HG03378 (cell line): ENCODE measurements at regions not wholly inside any gene's neighbourhood (a gene's known extent, or its start where the extent isn't known, plus 50 kb on each side); places are given as distances from the start of the nearest gene placed in this dataset.
A peak's percentile ranks its signal among the peaks of the same experiment; 100 is the strongest.

Experiments used
- ATAC-seq: cut with Tn5 transposase; IDR thresholded peaks from one replicate; pipeline ENCODE4 v1.9.1; 2021; ENCODE audit warnings: mild to moderate bottlenecking, moderate library complexity; ENCODE audit not compliant: unreplicated experiment

- ATAC-seq = no peak
These were observed 153.1 kb upstream of the PKDCC start for GRCh38 chr2:41894563-41895333.

- ATAC-seq = no peak
These were observed 152.5 kb upstream of the PKDCC start for GRCh38 chr2:41895334-41895664.

- peak; percentile 89 for ATAC-seq
These were observed 151.5 kb upstream of the PKDCC start for GRCh38 chr2:41896186-41896846.

- ATAC-seq = no peak
These were observed 148.6 kb upstream of the PKDCC start for GRCh38 chr2:41899189-41899588.

- no peak for ATAC-seq
These were observed 147.7 kb upstream of the PKDCC start for GRCh38 chr2:41900101-41900577.

- no peak for ATAC-seq
These were observed 144.9 kb upstream of the PKDCC start for GRCh38 chr2:41902897-41903296.

- no peak for ATAC-seq
These were observed 144.2 kb upstream of the PKDCC start for GRCh38 chr2:41903474-41904135.

- no peak for ATAC-seq
These were observed 143.4 kb upstream of the PKDCC start for GRCh38 chr2:41904459-41904858.

- ATAC-seq = no peak
These were observed 142.1 kb upstream of the PKDCC start for GRCh38 chr2:41905597-41906337.

- no peak for ATAC-seq
These were observed 141.5 kb upstream of the PKDCC start for GRCh38 chr2:41906338-41906725.

- ATAC-seq = no peak
These were observed 140.7 kb upstream of the PKDCC start for GRCh38 chr2:41907141-41907540.

GRCh38 chr2:41907771-41908207 lies 140.0 kb upstream of the PKDCC start:
- no peak for ATAC-seq

- ATAC-seq = no peak
These were observed 139.5 kb upstream of the PKDCC start for GRCh38 chr2:41908349-41908748.

GRCh38 chr2:41909584-41909983 lies 138.2 kb upstream of the PKDCC start:
- ATAC-seq = no peak

GRCh38 chr2:41910126-41910525 lies 137.7 kb upstream of the PKDCC start:
- ATAC-seq = no peak

- no peak for ATAC-seq
These were observed 136.8 kb upstream of the PKDCC start for GRCh38 chr2:41911033-41911432.

- no peak for ATAC-seq
These were observed 135.5 kb upstream of the PKDCC start for GRCh38 chr2:41912337-41912736.

GRCh38 chr2:41912776-41913175 lies 135.0 kb upstream of the PKDCC start:
- no peak for ATAC-seq

GRCh38 chr2:41913311-41913710 lies 134.5 kb upstream of the PKDCC start:
- no peak for ATAC-seq

GRCh38 chr2:41913921-41914609 lies 133.8 kb upstream of the PKDCC start:
- no peak for ATAC-seq

- no peak for ATAC-seq
These were observed 132.9 kb upstream of the PKDCC start for GRCh38 chr2:41914936-41915335.
